Lung (tissue), 11 donors: ENCODE measurements at regions not wholly inside any gene's neighbourhood (a gene's known extent, or its start where the extent isn't known, plus 50 kb on each side); places are given as distances from the start of the nearest gene placed in this dataset.

ENCODE experiments used
- ATAC-seq: fragments of 200-7000 bp; cut with Tn5 transposase; one replicate; pipeline ENCODE4 v1.9.1; 2020; ENCODE audit warnings: moderate number of reproducible peaks; ENCODE audit not compliant: insufficient read depth, low FRiP score
- DNase-seq, 3 donors: peaks; one replicate each; pipeline ENCODE4 v3.0.0-alpha.2; 2013 to 2017
- H3K27ac ChIP-seq, 2 donors: one replicate each; pipeline ENCODE4 v1.5.1; 2013; ENCODE audit warnings: mild to moderate bottlenecking in 2 of 2, moderate library complexity in 2 of 2, control low read depth in 1 of 2, inconsistent platforms in 1 of 2, low read depth in 1 of 2, low read length in 1 of 2
- H3K27me3 ChIP-seq, 3 donors: one replicate each; pipeline ENCODE4 v1.5.1; 2013; ENCODE audit warnings: low read length in 2 of 3; ENCODE audit not compliant: control insufficient read depth in 3 of 3, insufficient read depth in 3 of 3
- H3K36me3 ChIP-seq, 4 donors: one replicate each; pipeline ENCODE4 v1.5.1; 2013; ENCODE audit warnings: low read length in 4 of 4, mild to moderate bottlenecking in 1 of 4, moderate library complexity in 1 of 4; ENCODE audit not compliant: control insufficient read depth in 4 of 4, insufficient read depth in 4 of 4
- H3K4me1 ChIP-seq, 5 donors: one replicate each; pipeline ENCODE4 v1.5.1; 2013; ENCODE audit warnings: low read length in 5 of 5, mild to moderate bottlenecking in 2 of 5, moderate library complexity in 1 of 5; ENCODE audit not compliant: control insufficient read depth in 5 of 5, insufficient read depth in 5 of 5
- H3K4me3 ChIP-seq: one replicate; pipeline ENCODE4 v1.5.1; 2013; ENCODE audit warnings: mild to moderate bottlenecking, control low read depth, moderate library complexity
- H3K9ac ChIP-seq, 2 donors: one replicate each; pipeline ENCODE4 v1.5.1; 2013; ENCODE audit warnings: low read length in 2 of 2, control low read depth in 1 of 2; ENCODE audit not compliant: insufficient read depth in 1 of 2
- H3K9me3 ChIP-seq, 4 donors: one replicate each; pipeline ENCODE4 v1.5.1; 2013; ENCODE audit warnings: low read length in 3 of 4, mild to moderate bottlenecking in 1 of 4, moderate library complexity in 1 of 4; ENCODE audit not compliant: control insufficient read depth in 4 of 4, insufficient read depth in 3 of 4
- WGBS, 2 donors: extraction: QIAGEN DNeasy Blood & Tissue Kit; methylation state at CpG; one replicate each; pipeline ENCODE4 v1.1.7; 2013; 5-methylcytosine and 5-hydroxymethylcytosine counted together
- TF ChIP-seq, protein P1 (sequence below): IDR thresholded peaks from 2 replicates; pipeline ENCODE4 v1.5.1; 2012; ENCODE audit warnings: mild to moderate bottlenecking; ENCODE audit errors: control extremely low read depth, extremely low read depth
- donor health status: control.
- donor health status: control.
- donor health status: Bipolar disorder and iron deficiency.
- donor health status: healthy.
- donor health status: DM: yes; HTN: yes; CAD: no.

DNA sequence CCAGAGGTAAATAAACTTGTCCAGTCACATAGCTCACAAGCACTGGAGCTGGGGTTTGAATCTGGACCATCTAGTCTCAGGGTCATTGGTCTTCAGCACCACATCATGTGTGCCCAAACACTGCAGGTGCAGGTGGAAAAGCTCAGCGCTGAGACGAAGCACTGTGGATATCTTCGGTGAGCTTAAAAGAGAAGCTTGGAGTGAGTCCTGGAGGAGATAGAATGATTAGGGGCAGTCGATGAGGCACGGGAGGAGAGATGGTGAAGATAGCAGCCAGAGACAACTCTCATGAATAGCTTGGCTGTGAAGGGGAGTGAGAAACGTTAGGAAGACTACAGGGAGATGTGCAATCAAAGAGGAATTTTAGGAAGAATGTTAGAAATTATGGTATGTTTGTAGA, 389.3 kb downstream of the FGF9 start:
- H3K9ac ChIP-seq: no peak overlapping the region
- H3K4me1 ChIP-seq: peaks cover 0 to 27% (median 0%) of the 10 kb centered on the region in 5 donors
- H3K27me3 ChIP-seq: no peaks in the 10 kb centered on the region
- TF ChIP-seq, protein P1, sequence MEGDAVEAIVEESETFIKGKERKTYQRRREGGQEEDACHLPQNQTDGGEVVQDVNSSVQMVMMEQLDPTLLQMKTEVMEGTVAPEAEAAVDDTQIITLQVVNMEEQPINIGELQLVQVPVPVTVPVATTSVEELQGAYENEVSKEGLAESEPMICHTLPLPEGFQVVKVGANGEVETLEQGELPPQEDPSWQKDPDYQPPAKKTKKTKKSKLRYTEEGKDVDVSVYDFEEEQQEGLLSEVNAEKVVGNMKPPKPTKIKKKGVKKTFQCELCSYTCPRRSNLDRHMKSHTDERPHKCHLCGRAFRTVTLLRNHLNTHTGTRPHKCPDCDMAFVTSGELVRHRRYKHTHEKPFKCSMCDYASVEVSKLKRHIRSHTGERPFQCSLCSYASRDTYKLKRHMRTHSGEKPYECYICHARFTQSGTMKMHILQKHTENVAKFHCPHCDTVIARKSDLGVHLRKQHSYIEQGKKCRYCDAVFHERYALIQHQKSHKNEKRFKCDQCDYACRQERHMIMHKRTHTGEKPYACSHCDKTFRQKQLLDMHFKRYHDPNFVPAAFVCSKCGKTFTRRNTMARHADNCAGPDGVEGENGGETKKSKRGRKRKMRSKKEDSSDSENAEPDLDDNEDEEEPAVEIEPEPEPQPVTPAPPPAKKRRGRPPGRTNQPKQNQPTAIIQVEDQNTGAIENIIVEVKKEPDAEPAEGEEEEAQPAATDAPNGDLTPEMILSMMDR: no peak
- H3K36me3 ChIP-seq: no peaks in the 10 kb centered on the region
- H3K27ac ChIP-seq: no peak overlapping the region
- H3K9me3 ChIP-seq: peaks cover 0 to 2% (median 0%) of the 10 kb centered on the region in 4 donors
- H3K4me3 ChIP-seq: no peak overlapping the region
- ATAC-seq: no peak
- no peak for DNase-seq
- 75 to 86% methylated on average over 6 of the region's 6 CpGs for WGBS, 2 donors

- peaks cover 0 to 34% (median 0%) of the 10 kb centered on the region in 5 donors for H3K4me1 ChIP-seq
- H3K9ac ChIP-seq: no peak overlapping the region
- TF ChIP-seq, protein P1: no peak
- ATAC-seq (no peak), DNase-seq (no peak)
- no peaks in the 10 kb centered on the region for H3K27me3 ChIP-seq
- H3K27ac ChIP-seq: peak overlapping the region in 1 of 2 donors; percentile 51
- no peak overlapping the region for H3K4me3 ChIP-seq
- WGBS, 2 donors: 65 to 84% methylated on average over 8 of the region's 8 CpGs
- H3K36me3 ChIP-seq: no peaks in the 10 kb centered on the region
- H3K9me3 ChIP-seq: peaks cover 0 to 2% (median 0%) of the 10 kb centered on the region in 4 donors
Observed at GRCh38 chr13:22061371-22061805, 390.5 kb downstream of the FGF9 start.

- 47% methylated on average over 7 of the region's 7 CpGs for WGBS, 2 donors
- DNase-seq (peak; percentile 73 to 88 (median 88)), ATAC-seq (no peak)
- no peak overlapping the region for H3K9ac ChIP-seq
- H3K4me1 ChIP-seq: peaks cover 0 to 34% (median 0%) of the 10 kb centered on the region in 5 donors
- peak overlapping the region in 1 of 2 donors; percentile 51 for H3K27ac ChIP-seq
- TF ChIP-seq, protein P1: no peak
- H3K36me3 ChIP-seq: no peaks in the 10 kb centered on the region
- no peaks in the 10 kb centered on the region for H3K27me3 ChIP-seq
- H3K4me3 ChIP-seq: no peak overlapping the region
- H3K9me3 ChIP-seq: peaks cover 0 to 2% (median 0%) of the 10 kb centered on the region in 4 donors
Observed at GRCh38 chr13:22061806-22062391, 391.0 kb downstream of the FGF9 start.
